ENCODE measurements at regions not wholly inside any gene's neighbourhood (a gene's known extent, or its start where the extent isn't known, plus 50 kb on each side); places are given as distances from the start of the nearest gene placed in this dataset.

DNA sequence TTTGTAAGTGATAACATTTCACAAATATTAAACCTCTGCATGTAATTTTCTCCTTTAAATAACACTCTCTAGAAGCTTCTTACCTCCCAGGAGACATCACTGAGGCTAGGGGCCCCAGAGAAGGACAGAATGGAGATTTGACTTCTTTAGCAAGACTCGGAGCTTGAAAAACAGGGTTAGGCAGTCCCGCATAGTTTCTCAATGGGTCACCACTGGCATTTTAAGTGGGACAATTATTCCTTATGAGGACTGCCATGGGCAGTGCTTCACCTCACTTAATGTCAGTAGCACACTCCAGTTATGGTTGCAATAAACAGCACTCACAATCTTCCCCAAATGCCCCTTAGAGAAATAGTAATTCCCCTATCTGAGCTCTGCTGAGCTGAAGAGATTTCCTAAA, 66.7 kb upstream of the NOCT start:
- no peak overlapping the region for H3K4me3 ChIP-seq (ENCODE audit: low read depth, low read length)
- TF ChIP-seq, protein P1, sequence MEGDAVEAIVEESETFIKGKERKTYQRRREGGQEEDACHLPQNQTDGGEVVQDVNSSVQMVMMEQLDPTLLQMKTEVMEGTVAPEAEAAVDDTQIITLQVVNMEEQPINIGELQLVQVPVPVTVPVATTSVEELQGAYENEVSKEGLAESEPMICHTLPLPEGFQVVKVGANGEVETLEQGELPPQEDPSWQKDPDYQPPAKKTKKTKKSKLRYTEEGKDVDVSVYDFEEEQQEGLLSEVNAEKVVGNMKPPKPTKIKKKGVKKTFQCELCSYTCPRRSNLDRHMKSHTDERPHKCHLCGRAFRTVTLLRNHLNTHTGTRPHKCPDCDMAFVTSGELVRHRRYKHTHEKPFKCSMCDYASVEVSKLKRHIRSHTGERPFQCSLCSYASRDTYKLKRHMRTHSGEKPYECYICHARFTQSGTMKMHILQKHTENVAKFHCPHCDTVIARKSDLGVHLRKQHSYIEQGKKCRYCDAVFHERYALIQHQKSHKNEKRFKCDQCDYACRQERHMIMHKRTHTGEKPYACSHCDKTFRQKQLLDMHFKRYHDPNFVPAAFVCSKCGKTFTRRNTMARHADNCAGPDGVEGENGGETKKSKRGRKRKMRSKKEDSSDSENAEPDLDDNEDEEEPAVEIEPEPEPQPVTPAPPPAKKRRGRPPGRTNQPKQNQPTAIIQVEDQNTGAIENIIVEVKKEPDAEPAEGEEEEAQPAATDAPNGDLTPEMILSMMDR (IDR thresholded peaks at IDR 0.05; ENCODE audit: insufficient read depth, low read depth, low read length, missing control alignments), result no peak
- DNase-seq (ENCODE audit: low read depth), result no peak

DNA sequence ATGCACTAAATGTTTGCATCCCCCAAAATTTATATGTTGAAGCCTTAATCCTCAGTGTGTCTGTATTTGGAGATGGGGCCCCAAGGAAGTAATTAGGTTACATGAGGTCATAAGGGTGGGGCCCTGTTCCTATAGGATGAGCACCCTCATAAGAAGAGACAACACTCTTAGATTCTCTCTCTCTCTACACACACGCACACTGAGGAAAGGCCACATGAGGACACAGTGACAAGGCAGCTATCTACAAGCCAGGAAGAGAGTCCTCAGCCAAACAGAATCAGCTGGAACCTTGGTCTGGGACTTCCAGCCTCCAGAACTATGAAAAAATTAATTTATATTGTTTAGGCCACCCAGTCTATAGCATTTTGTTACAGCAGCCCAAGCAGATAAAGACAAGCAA, 69.3 kb upstream of the NOCT start:
- DNase-seq (ENCODE audit: low read depth), result no peak
- TF ChIP-seq, protein P1 (IDR thresholded peaks at IDR 0.05; ENCODE audit: insufficient read depth, low read depth, low read length, missing control alignments), result no peak
- no peak overlapping the region for H3K4me3 ChIP-seq (ENCODE audit: low read depth, low read length)

DNA sequence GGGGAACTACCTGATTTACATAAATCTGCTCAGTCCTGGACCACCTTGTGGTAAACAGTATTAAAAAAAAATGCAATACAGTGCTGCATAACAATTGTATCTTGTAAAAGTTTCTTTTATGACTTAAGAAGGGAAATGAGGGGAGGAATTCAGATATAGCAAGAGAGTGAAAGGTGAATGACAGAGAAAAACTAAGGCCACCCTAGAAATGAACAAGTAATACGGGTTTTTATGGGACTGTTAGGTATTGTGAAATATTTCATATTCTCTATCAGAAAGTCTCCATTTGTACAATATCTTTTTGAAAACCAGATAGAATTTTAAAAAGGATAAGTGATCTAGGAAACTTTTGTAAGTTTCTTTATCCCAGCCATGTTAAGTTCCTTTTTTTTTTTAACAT, 69.7 kb upstream of the NOCT start:
- H3K4me3 ChIP-seq (ENCODE audit: low read depth, low read length), result no peak overlapping the region
- no peak for DNase-seq (ENCODE audit: low read depth)
- TF ChIP-seq, protein P1 (IDR thresholded peaks at IDR 0.05; ENCODE audit: insufficient read depth, low read depth, low read length, missing control alignments), result no peak

DNA sequence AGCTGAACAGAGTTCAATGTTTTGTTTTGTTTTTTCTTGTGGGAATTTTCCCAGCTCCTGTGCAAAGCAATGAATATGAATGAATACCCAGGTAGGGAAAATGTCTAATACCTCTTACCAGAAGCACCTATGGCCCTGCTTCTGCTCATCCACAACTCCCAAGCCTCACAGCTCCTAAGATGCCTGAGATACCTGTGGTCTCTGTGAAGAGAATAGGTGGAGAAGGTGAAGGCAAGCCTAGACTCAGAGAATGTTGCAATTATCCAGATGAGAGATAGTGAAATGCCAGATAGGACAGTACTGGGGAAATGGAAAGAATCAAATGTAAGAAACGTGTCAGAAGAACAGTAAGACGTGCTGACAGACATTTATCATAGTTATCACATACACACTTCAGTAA, 70.2 kb upstream of the NOCT start:
- no peak for DNase-seq (ENCODE audit: low read depth)
- no peak overlapping the region for H3K4me3 ChIP-seq (ENCODE audit: low read depth, low read length)

DNA sequence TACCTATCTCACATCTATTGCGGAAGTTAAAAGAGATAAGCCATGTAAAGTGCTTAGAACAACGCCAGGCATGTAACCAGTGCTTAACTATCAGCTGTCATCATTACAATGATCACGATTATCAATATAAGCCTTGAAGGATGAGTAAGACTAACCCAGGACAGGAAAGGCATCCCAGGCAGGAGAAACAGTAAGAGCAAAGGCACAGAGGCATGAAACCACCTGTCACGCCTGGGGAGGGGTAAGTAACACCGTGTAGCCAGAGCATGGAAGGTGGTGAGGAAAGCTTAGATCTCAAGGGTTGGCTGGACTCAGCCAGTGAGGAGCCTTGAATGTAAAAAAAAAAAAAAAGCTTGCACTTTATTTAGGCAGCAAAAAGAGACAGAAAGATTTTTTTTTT, 71.7 kb upstream of the NOCT start:
- TF ChIP-seq, protein P1 (IDR thresholded peaks at IDR 0.05; ENCODE audit: insufficient read depth, low read depth, low read length, missing control alignments), result no peak
- DNase-seq (ENCODE audit: low read depth), result no peak
- no peak overlapping the region for H3K4me3 ChIP-seq (ENCODE audit: low read depth, low read length)

More for the DNA sequence above, 70.2 kb upstream of the NOCT start:
- TF ChIP-seq, protein P1 (IDR thresholded peaks at IDR 0.05; ENCODE audit: insufficient read depth, low read depth, low read length, missing control alignments), result no peak

DNA sequence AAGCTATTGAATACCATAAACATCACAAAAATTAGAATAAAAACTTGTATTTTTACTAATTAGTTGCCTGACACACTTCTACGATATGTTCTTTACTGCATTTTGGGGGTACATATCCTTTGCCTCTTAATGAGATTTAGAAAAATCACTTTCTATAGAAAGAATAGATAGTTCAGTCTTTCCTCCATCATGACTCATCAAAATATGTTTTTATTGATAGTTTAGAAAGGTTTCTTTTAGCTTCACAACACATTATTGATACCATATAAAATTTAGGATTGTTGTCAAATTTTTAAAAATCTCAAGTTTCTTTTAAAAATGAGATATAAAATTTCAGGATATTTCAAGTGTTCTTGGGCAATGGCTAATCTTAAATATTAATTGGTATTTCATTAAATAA, 74.5 kb upstream of the NOCT start:
- no peak for DNase-seq (ENCODE audit: low read depth)
- TF ChIP-seq, protein P1 (IDR thresholded peaks at IDR 0.05; ENCODE audit: insufficient read depth, low read depth, low read length, missing control alignments), result no peak
- no peak overlapping the region for H3K4me3 ChIP-seq (ENCODE audit: low read depth, low read length)

DNA sequence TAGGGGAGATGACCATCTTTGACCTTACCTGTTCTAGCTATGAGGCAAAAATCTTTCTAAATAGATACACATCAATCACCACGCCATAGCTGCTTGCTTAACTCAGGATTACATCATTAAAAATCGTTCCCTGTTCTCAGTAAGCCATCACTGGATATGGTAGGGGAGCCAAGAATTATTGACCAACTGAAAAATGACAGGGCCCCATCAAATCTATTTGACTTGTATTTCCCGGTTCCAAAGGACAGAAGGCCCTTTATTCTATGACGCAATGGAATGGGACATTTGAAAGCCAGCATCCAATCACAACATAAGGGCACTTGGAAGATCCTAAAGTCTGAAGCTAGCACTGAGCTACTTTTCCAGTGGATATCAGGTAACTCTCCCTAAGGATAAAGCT, 75.6 kb upstream of the NOCT start:
- DNase-seq (ENCODE audit: low read depth), result no peak
- no peak overlapping the region for H3K4me3 ChIP-seq (ENCODE audit: low read depth, low read length)
- TF ChIP-seq, protein P1 (IDR thresholded peaks at IDR 0.05; ENCODE audit: insufficient read depth, low read depth, low read length, missing control alignments), result no peak
